HG03432 (cell line): ENCODE measurements at regions not wholly inside any gene's neighbourhood (a gene's known extent, or its start where the extent isn't known, plus 50 kb on each side); places are given as distances from the start of the nearest gene placed in this dataset.
"Not testable (repeated sequence)": the region's sequence is repeated elsewhere in the genome, so short reads cannot be mapped to it uniquely, and the experiment has no call there.

Experiments
- ATAC-seq: cut with Tn5 transposase; IDR thresholded peaks from one replicate; pipeline ENCODE4 v1.9.1; 2021; ENCODE audit warnings: mild to moderate bottlenecking, moderate library complexity; ENCODE audit not compliant: unreplicated experiment

- ATAC-seq = no peak
Observed at GRCh38 chr4:20196476-20196875, 55.2 kb upstream of the SLIT2 start.

GRCh38 chr4:20195071-20195885 is 56.4 kb upstream of the SLIT2 start:
- ATAC-seq = no peak

GRCh38 chr4:20194123-20195013 is 57.3 kb upstream of the SLIT2 start:
- ATAC-seq = peak; percentile 48

- no peak for ATAC-seq
Observed at GRCh38 chr4:20193141-20193936, 58.4 kb upstream of the SLIT2 start.

GRCh38 chr4:20192736-20193135 is 59.0 kb upstream of the SLIT2 start:
- no peak for ATAC-seq

- no peak for ATAC-seq
Observed at GRCh38 chr4:20185103-20185502, 66.6 kb upstream of the SLIT2 start.

- ATAC-seq = not testable (repeated sequence)
Observed at GRCh38 chr4:20183131-20183530, 68.6 kb upstream of the SLIT2 start.

GRCh38 chr4:20181926-20182325 is 69.8 kb upstream of the SLIT2 start:
- no peak for ATAC-seq

- no peak for ATAC-seq
Observed at GRCh38 chr4:20180509-20180908, 71.2 kb upstream of the SLIT2 start.

- ATAC-seq = no peak
Observed at GRCh38 chr4:20178902-20179576, 72.7 kb upstream of the SLIT2 start.

- ATAC-seq = no peak
Observed at GRCh38 chr4:20176881-20177280, 74.8 kb upstream of the SLIT2 start.

- ATAC-seq = no peak
Observed at GRCh38 chr4:20172070-20172760, 79.5 kb upstream of the SLIT2 start.

- ATAC-seq = no peak
Observed at GRCh38 chr4:20166544-20166943, 85.2 kb upstream of the SLIT2 start.

GRCh38 chr4:20159516-20159915 is 92.2 kb upstream of the SLIT2 start:
- no peak for ATAC-seq

- no peak for ATAC-seq
Observed at GRCh38 chr4:20158195-20158594, 93.5 kb upstream of the SLIT2 start.

- ATAC-seq = no peak
Observed at GRCh38 chr4:20151436-20151835, 100.3 kb upstream of the SLIT2 start.

- ATAC-seq = not testable (repeated sequence)
Observed at GRCh38 chr4:20149143-20149542, 102.6 kb upstream of the SLIT2 start.

- ATAC-seq = no peak
Observed at GRCh38 chr4:20137176-20137575, 114.5 kb upstream of the SLIT2 start.

- no peak for ATAC-seq
Observed at GRCh38 chr4:20127626-20128025, 124.1 kb upstream of the SLIT2 start.

- ATAC-seq = no peak
Observed at GRCh38 chr4:20126906-20127305, 124.8 kb upstream of the SLIT2 start.
